HG03064 (cell line): ENCODE measurements at regions not wholly inside any gene's neighbourhood (a gene's known extent, or its start where the extent isn't known, plus 50 kb on each side); places are given as distances from the start of the nearest gene placed in this dataset.

ENCODE experiments used
- ATAC-seq: cut with Tn5 transposase; IDR thresholded peaks from one replicate; pipeline ENCODE4 v1.9.1; 2021; ENCODE audit warnings: low read depth; ENCODE audit not compliant: unreplicated experiment

DNA sequence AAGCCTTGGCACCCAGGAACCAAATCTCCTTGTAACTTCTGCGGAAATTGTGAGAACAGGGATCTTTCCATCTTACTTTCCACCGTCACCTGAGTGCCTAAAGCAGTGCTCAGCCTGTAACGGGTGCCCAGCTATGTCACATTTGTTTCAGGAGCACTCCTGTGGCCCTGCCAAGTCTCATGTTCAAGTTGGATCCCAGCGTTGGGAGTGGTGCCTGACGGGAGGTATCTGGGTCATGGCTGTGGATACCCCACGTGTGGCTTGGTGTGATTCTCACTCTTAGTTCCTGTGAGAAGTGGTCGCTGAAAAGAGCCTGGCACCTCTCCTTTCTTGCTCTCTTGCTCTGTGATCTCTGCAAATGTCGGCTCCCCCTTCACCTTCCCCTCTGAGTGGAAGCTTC lies 114.9 kb downstream of the UQCRFS1 start:
- no peak for ATAC-seq

DNA sequence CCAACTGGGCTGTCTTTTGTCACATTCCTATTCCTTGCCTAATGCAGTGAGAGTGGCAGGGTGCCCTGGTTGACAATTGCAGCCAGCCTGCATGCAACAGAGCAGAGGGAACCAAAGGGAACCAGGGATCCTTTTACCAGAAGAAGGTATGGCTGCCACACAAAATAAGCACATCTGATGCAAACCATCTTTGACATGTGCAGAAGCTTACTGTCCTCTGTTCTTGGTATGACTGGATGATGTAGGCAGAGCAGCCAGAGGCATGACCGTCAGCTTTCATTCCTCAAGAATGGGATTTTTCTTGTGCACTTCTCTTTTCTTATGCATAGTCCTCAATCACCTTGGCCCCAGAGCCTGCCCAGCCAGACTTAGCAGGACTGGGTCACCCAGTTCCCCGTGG lies 116.1 kb downstream of the UQCRFS1 start:
- no peak for ATAC-seq

DNA sequence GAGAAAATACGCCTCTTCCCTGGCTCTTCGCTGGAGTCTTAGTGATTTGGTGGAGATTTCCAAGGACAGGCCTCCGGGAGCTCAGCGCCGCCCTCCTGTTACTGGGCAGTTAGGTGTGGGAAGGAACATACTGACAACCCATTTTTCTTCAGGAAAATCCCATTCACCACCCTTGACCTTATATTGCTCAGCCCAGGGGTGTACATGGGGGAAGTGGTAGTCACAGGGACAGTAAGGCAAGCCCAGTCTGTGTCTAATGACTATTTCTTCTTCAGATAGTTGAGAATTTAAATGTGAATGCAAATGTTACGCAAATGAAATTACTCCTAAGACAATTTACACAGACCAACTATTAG lies 119.4 kb downstream of the UQCRFS1 start:
- ATAC-seq, result no peak

DNA sequence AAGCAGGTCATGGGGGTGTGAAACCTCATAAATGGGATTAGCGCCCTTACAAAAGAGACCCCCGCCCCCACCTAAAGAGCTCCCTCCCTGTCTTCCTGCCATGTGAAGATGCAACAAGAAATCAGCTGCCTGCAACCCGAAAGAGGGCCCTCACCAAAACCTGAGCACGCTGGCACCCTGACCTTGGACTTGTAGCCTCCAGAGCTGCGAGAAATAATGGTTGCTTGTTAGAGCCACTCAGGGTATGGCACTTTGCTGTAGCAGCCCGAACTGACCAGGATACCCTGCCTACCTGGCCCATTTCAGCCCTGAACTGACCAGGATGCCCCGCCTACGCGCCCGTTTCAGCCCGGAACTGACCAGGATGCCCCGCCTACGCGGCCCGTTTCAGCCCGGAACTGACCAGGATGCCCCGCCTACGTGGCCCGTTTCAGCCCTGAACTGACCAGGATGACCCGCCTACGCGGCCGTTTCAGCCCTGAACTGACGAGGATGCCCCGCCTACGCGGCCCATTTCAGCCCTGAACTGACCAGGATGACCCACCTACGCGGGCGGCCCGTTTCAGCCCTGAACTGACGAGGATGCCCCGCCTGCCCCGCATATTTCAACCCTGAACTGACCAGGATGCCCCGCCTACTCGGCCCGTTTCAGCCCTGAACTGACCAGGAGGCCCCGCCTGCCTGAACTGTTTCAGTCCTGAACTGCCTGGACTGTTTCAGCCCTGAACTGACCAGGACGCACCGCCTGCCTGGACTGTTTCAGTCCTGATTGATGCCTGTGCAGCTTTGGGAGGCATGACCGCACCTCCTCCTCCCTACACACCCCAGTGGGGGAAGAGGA lies 120.0 kb downstream of the UQCRFS1 start:
- no peak for ATAC-seq

DNA sequence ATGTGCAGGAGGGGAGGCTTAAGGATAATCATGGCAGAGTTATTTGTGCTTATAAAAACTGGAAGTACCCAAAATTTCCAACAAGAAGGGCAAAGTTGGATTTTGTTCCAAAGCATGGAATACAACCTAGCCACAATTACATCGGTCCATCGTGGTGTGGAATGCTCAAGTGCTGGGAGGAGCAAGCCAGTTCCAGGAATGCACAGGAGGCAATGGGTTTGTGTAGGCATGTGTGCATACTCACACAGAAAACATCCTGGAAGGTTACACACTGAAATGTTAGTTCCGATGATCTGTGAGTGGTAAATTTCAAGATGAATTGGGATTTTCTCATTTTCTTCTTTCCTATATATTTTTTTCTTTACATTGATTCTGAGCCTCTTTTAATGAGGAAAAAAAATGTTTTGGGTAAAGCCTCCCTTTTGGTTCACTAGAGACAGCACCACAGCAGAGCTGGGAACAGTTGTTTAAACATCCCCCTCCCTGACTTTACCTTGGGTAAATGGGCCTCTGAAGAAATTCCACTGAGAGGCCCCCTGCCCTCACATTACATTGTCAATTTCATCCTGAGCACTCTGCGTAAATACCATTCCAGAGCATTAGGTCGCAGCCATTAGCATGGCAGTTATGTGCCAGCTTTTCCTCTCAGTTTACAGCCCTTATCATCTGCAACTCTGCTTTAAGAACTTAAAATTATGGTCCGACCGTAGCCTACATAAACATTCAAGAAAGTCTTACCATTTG lies 122.0 kb downstream of the UQCRFS1 start:
- ATAC-seq, result no peak

DNA sequence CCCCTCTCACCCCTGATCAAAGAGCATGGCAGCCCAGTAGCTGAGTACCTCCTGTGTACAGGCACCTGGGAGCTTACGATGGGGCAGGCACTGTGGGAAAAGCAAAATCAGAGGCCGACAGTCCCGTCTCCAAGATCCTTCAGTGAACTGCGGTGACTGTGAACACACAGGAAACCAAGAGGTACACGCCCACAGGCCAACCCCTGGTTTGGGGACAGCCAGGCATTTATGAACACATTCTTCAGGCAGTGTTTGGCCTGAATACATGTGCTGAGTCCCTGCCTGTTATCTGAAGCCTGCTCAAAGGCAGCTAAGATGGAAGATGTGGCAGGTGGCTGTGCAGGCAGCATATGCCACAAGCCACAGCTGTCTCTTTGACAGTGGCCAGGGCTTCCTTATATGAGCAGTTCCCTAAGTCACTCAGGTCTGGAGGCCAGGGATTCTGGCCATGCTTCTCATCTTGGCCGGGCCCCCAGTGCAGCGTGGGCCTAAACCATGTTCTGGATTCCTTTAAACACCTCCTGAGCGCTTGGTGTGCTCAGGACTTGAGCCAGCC lies 123.6 kb downstream of the UQCRFS1 start:
- no peak for ATAC-seq

DNA sequence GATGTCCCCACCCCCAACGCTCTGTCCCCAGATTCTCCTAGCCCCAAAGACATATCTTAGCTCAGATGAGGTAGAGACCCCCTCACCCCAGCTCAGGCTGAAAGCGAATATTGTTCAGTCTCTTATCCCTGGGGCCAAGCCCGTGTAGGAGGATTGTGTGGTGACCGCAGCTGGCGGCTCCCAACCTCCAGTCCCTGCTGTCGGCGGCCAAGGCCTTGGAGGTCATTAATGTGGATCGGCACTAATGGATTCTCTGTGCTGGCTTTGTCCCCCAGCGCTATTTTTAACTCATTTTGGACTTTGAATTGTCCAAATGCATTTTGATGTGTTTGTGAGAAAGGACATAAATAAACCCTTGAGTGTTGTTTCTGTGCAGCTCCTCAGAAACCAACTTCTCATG lies 124.2 kb downstream of the UQCRFS1 start:
- ATAC-seq, result no peak

DNA sequence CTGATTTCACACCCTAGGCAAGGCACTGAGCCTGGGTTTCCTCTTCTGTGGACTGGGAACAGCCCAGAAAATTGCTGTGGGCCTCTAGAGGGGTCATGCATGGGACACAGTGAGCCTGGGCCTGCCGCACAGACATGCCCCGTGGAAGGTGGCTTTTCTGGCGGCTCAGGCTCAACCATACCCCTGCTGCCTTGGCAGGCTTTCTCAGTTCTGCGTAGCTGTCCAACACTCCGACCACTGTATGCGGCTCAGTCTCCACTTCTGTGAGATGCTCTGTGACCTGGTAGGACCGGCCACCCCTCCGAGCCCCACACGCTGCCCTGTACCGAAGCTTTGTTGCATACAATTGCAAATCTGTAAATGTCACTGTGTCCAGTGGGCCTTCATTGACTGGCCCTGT lies 126.3 kb downstream of the UQCRFS1 start:
- no peak for ATAC-seq

DNA sequence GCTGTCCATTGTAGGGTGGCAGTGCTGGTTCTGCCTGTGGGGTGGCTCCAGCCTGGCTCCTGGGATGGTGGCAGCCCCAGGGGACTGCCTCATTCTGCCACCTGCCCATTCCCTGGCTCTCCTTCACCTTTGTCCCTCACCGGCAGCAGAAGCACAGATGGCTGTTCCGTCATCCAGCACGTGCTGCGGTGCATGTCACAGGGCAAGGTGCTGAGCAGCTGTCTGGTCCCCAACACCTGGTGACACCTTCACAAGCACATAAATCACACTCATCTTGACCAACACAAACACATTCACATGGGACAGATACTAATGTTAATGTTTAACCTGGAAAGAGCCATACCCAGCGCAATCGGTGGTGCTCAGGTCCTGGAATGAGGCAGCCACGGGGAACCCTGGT lies 126.8 kb downstream of the UQCRFS1 start:
- ATAC-seq, result no peak

DNA sequence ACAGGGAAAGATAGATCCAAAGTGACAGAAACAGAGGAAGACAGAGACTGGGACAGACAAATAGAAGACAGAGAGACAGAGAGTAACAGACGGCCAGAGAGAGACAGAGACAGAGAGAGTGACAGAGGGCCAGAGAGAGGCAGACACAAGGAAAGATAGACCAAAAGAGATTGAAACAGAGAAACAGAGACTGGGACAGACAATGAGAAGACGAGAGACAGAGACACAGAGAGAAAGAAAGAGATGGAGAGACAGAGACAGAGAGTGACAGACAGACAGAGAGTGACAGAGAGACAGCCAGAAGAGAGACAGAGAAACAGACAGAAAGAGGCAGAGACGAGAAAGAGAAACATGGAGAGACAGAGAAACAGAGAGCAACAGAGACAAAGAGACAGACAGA lies 127.3 kb downstream of the UQCRFS1 start:
- no peak for ATAC-seq

DNA sequence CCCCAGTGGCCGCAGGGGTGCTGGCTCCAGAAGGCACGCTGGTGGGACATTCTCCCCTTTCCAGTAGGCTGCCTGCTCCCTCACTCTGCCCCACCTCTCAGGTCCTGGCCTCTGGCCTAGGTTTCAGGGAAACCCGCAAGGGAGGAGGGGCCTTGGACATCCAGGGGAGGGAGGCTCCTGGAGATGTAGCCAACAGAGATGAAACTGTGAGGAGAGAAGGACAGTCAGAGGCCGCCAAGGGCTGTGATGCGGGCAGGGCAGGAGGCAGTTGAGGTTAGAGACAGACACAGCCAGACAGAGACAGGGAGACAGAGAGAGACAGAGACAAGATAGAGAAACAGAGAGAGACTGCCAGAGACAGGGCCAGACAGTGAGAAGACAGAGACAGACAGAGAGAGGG lies 127.7 kb downstream of the UQCRFS1 start:
- no peak for ATAC-seq

DNA sequence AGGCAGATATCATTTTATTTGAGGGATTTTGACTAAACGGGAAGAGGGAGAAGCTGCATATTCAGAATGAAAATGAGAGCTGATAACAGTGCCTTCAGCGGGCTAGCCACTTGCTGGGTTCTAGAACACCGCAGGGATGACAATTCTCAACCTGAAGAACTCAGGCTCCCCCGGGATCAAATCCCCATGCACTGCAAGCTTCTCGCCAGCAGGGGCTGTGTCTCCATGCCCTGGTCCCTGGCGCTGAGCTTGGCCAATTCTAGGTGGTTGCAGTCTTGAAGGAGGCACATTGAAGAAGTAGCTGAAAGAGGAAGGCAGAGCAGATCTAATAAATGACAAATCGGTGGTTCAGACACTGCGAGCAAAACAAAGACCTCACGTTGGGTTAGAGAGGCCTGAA lies 128.7 kb downstream of the UQCRFS1 start:
- no peak for ATAC-seq

DNA sequence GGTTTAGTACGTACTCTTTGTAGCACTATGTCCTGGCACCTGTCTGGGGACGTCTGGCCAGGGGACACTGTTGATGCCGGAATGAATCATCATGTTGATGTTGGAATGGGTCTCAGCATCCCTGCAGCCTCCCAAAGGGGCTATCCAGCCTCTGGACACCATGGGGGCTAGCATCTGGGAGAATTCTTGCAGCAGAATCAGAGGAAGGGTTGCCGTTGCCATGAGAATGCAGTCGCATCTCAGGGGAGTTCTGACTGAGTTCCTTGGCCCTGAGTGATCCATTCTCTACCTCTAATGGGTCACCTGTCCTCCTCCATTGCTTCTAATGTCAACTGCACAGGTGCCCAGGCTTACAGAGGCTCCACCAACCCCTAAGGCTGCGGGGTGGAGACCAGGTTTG lies 129.1 kb downstream of the UQCRFS1 start:
- ATAC-seq, result no peak

DNA sequence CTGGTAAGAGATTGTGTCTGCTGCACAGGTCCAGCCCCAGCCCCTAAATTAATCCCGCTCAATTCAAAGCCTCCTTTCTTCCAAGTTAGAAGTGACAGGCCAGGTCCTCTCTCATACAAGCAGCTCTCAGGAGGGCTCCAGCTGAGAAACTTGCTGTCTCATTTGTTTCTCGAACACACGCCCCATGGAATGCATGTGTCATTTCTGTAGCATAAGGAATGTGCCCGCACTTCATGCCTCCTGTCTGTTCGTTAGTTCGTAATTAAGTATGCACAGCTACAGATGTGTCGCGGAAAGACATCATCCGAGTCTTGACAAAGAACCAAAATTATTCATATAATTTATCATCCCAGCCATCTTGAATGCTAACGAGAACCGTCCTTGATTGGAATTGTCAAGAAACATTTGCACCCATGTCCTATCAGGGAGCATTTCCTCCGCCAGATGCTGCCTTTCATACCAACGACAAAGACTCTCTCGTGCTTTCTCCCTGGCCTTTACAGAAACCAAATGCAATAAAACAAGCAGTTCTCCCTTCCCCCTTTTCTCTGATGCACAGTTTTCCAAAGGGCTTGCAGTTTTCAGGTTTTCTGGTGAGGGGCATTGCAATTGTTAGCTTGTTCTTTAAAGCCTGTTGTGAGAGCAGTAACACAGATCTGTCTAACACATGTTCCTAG lies 133.5 kb downstream of the UQCRFS1 start:
- ATAC-seq, result no peak

DNA sequence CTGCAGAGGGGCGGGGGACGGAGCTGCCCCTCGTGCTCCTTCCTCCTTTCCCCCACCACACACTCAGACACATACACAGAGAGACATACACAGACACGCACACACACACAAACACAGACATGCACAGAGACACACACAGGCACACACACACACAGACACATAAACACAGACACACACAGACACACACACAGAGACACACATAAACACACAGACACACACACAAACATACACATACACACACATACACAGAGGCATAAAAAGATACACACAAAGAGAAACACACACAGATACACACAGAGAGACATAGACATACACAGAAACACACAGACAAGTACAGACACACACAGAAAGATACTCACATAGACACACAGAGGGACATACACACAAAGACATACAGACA lies 136.0 kb downstream of the UQCRFS1 start:
- ATAC-seq, result no peak

DNA sequence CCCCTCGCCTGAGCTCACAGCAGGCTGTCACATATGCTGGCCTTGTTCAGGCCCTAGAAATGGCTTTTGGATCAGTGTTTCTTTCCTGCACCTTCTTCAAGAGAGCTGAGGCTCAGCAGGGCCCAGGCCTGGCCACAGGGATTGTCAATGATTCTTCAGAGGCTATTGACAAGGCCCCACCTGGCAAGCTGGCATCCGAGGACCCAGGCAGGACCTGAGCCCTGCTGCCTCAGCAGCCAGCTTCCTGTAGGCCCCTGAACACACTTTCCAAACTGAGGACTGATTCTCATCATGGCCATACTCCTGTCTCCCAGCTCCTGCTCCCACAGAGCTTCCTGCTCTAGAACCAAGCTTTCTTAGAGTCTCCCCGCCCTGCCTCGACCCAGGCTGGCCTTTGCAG lies 136.8 kb downstream of the UQCRFS1 start:
- no peak for ATAC-seq

DNA sequence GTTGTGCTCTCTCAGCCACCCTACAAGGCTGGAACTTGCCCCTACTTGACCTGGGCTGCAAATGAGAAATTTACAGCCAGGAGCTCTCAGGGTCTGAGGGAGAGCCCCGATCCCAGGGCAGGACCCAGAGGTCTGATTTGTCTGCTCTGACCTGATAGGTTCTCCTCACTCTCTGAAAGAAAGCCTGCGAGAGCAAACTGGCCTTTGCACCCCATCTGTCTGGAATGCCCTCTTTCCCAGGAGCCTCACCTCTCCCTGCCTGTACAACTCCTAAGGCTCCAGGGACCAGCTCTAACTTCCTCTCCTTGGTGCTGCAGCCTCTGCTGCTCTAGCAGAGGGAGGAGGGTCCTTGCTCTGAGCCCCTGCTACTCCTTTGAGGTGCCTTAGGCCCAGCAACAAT lies 137.8 kb downstream of the UQCRFS1 start:
- no peak for ATAC-seq

DNA sequence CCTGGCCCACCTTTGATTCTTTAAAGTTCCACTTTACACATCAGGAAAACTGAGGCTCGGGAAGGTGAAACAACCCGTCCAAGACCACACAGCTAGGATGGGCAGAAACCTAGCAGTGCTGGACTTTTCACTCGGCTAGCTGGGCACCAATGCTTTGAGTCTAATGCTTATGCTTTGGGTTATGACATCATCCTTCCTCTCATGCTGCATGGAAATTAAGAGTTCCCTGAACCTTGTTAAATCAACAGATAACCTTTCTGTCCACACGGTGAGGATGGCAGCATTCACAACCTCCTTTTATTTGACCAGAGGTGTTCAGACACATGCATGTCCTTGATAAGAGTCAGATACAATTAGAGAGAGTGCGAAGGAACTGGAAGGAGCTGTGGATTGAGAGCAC lies 138.4 kb downstream of the UQCRFS1 start:
- ATAC-seq, result no peak

DNA sequence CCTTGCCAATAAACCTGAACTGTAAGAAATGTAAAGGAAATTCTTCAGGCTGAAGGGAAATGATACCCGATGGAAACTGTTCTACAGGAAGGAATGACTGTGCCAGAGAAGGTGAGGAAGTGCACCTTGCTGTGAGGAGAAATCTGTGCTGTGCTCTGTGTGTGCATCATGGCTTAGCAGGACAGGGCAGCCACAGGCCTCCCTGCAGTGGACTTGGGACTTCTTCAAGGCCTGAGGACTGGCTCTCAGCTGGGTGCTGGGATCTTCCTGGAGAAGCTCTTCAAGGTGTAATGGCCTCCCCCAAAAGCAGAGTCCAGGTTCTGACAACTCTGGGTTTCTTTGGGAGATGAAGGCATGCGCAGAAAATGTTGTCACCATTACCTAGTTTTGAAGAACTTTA lies 145.1 kb downstream of the UQCRFS1 start:
- ATAC-seq, result no peak

DNA sequence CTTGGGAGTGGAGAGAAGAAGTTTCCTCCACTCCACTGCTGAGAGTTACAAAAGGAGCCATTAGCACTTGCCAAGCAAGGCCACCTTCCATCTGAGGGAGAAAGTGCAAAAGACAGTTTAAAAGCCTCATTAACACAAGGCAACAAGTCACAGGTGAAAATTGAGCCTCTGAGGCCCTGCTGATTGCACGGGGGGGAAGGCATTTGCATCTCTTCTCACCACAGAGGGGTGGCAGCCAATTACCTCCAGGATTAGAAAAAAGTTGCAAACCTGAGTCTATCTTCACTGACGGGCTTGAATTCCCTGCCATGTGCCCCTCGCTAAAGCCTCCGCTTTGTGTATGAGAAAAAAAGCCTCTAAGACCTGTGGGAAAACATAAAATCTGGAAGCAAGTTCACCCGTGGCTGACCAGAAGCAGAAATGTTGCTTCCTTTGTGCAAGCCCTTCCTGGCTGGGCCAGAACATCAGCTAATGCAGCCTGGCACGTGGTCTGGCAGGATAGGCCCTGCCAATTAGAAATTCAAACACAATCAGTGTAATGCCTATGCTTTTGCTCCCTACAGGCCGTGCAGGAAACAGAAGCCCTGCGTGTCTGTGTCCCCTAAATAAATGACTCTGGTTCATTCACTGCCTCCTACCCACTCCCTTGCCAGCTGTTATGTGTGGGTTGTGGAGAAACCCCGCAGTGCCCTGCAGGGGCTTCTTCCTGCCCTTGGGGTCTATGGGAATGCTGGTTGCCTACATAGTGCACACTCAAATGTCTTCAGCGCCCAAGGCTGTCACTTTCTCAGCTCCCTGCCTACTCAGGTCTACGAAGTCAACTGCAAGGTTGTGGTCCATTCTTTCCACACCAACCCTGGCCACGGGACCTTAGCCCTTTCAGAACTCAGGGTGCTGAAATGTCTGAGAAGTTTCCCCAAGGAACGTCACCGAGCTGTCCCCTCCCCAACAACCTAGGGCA lies 150.2 kb downstream of the UQCRFS1 start:
- ATAC-seq, result no peak
